T-helper 2 cell treated with Interferon-gamma antibody and Interleukin-4, amounts not matched to agents 5 μg/mL and 100 μg/mL, for 36 hours (primary cell): ENCODE measurements at regions not wholly inside any gene's neighbourhood (a gene's known extent, or its start where the extent isn't known, plus 50 kb on each side); places are given as distances from the start of the nearest gene placed in this dataset.

Experiments
- DNase-seq: peaks from one replicate; pipeline ENCODE4 v3.0.0; 2021; ENCODE audit warnings: low spot score
- H3K27ac Mint-ChIP-seq: one replicate; pipeline ENCODE4 v1.8.0; 2021; ENCODE audit warnings: mild to moderate bottlenecking, mixed read lengths
- H3K27me3 Mint-ChIP-seq: one replicate; pipeline ENCODE4 v1.8.0; 2021; ENCODE audit warnings: low read depth, mixed read lengths
- H3K36me3 Mint-ChIP-seq: one replicate; pipeline ENCODE4 v1.8.0; 2021; ENCODE audit warnings: low read depth, mixed read lengths
- H3K4me1 Mint-ChIP-seq: one replicate; pipeline ENCODE4 v1.8.0; 2021; ENCODE audit warnings: low read depth, mixed read lengths
- H3K4me3 Mint-ChIP-seq: one replicate; pipeline ENCODE4 v1.8.0; 2022; ENCODE audit warnings: mild to moderate bottlenecking, moderate library complexity, mixed read lengths
- H3K9me3 Mint-ChIP-seq: one replicate; pipeline ENCODE4 v1.8.0; 2021; ENCODE audit warnings: mixed read lengths

DNA sequence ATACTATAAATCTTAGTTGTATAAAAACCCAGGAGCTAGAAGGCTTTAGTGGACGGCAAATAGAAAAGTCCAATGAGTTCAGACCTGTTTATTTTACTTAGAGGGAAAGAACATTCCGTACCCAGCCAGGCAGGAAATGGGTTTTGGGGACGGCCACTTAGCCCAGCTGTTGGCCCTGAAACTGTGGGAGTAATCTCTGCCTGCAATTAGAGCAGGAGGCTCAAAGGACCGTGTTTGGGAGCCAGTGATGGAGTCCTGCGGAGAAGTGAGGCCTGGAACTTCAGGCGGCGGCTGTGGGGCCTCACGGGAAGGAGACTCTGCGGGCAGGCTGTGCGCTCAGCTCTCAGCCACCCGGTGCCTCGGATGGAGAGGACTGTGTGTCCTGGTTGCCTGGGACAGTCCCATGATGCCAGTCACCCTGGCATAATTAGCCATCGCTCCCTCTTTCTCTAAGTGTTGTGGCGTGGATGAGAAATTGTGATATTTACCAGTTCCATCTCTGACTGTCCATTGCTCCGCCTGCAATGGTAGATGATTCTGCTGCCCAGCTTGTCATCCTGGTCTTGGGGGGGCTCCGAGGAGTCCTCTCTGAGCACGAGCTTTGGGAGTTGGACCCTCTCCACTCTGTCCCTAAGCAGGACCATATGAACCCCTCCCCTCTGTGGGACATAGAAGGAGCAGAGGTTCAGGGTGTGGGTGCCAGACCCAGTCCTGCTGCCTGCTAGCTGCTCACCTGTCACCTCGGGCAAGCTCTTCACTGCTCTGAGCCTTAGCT is 530.3 kb downstream of the TBC1D22A start:
- Mint-ChIP-seq H3K9me3 (no peaks in the 10 kb centered on the region), H3K27ac (no peak overlapping the region), H3K36me3 (no peaks in the 10 kb centered on the region), H3K27me3 (no peaks in the 10 kb centered on the region), H3K4me3 (no peak overlapping the region), H3K4me1 (no peaks in the 10 kb centered on the region)
- DNase-seq, result no peak

DNA sequence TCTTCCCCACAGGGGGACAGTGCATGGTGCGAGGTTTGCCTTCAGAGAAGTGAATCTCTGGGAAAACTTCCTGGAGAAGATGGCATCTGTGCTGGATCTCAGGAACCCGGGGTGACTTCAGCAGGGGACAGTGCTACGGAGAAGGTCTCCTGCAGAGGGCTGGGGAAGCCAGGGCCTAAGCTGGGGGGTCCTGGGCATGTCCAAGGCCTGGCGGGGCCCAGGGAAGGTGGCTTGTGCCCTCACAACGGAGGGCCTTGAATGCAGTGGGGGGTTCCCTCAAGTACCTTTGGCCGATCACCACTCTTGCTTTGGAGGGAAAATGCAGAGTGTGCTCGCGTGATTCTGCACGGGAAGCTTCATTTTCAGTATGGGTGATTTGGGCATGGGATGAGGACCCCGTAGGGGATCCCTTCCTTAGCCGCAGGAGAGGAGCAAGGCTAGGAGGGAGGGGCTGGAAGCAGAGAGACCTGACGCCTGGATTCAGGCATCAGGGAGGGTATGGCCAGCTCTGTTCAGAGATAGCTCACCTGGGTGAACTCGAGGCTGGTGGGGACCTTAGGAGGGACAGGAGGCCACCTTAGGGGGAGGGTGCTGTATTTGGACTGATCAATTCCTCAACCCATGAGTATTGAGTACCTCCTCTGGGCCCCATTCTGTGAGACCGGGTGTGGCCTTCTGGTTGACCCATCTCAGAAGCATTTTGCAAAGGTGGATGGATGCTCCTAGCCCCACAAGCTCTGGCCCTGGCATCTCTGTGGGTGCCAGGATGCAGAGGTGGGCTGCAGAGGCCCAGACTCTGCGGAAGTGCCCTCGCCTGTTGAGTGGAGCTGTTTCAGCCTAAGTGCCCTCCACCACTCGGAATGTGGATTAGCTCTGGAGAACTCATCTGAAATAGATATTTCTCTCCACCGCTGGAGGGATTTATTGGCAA is 529.4 kb downstream of the TBC1D22A start:
- no peak for DNase-seq
- Mint-ChIP-seq H3K27ac (no peak overlapping the region), H3K4me1 (no peaks in the 10 kb centered on the region), H3K9me3 (no peaks in the 10 kb centered on the region), H3K4me3 (no peak overlapping the region), H3K36me3 (no peaks in the 10 kb centered on the region), H3K27me3 (no peaks in the 10 kb centered on the region)

DNA sequence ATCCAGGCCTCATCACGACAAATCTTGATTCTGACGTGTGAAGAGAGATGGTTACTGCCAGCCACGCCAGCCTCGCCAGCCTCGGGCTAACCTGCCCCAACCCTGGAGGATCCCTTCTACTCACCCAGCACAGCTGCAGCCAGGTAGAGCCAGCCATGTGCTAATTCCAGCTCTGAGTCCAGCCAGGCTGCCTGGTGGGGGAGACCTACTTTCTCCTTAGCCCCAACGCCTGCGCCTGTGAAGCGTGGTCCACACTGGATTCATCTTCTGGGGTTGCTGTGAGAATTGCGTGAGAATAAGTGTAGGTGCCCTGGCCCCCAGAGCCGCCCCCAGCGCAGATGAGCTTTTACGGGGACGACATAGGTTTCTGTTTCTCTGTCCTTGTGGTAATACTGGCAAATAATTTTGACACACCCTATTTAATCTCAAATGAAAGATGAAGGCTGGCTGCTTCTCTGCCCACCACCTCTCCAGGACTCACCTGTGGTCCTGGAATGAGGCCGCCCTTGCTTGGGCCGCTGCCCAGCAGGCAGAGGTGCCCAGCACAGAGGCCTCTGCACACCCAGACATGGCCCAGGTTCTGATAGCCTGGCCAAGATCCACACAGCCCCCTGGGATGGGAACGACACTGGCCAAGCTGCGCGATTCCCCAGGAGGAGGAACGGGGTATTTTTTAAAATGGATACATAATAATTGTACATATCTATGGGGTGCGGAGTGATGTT is 528.4 kb downstream of the TBC1D22A start:
- H3K36me3 Mint-ChIP-seq, result no peaks in the 10 kb centered on the region

GRCh38 chr22:47289336-47289985 is 527.0 kb downstream of the TBC1D22A start:
- no peak overlapping the region for H3K4me3 Mint-ChIP-seq
- H3K36me3 Mint-ChIP-seq, result no peaks in the 10 kb centered on the region
- no peak for DNase-seq
- H3K27ac Mint-ChIP-seq, result no peak overlapping the region
- H3K27me3 Mint-ChIP-seq, result no peaks in the 10 kb centered on the region
- H3K4me1 Mint-ChIP-seq, result no peaks in the 10 kb centered on the region
- no peaks in the 10 kb centered on the region for H3K9me3 Mint-ChIP-seq

More for the DNA sequence above, 528.4 kb downstream of the TBC1D22A start:
- Mint-ChIP-seq H3K4me3 (no peak overlapping the region), H3K9me3 (no peaks in the 10 kb centered on the region), H3K4me1 (no peaks in the 10 kb centered on the region), H3K27ac (no peak overlapping the region), H3K27me3 (no peaks in the 10 kb centered on the region)
- no peak for DNase-seq

DNA sequence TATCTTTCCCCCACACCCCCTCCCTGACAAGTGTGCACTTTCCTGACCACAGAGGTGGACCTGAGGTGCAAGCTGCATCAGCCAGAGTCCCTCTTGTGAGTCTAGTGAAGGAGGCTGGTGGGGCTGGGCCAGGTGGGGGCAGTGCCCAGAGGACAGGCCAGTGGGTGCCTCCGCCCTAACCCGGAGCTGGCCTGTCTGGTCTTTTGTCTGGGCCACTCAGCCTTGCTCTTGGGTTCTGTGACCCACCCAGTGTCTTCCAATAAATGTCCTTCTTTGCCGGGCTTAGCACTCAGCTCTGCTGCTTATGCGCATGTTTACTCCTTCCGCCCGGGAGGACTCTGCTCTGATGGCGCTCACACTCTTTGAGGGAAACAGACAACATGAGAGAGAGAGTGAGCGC is 526.2 kb downstream of the TBC1D22A start:
- Mint-ChIP-seq H3K36me3 (no peaks in the 10 kb centered on the region), H3K27me3 (no peaks in the 10 kb centered on the region), H3K4me1 (no peaks in the 10 kb centered on the region), H3K27ac (no peak overlapping the region), H3K4me3 (no peak overlapping the region), H3K9me3 (no peaks in the 10 kb centered on the region)
- no peak for DNase-seq

DNA sequence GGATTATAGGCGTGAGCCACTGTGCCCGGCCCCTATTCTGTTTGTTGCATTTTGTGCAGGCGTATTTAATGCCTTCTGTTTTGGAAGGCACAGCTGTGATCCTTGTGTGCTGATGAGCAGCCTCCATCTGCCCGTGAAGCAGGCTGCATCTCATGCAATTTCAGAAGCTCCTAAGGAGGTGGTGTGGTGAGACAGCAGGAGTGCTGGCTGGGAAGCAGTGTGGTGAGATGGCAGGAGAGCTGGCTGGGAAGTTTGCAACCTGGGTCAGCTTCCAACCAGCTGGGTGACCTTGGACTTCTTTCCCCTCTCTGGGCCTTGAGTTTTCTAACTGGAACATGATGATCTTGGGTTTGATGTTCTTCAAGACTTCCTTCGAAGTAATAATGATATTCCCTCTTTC is 525.1 kb downstream of the TBC1D22A start:
- Mint-ChIP-seq H3K9me3 (no peaks in the 10 kb centered on the region), H3K4me3 (no peak overlapping the region), H3K4me1 (no peaks in the 10 kb centered on the region), H3K27ac (no peak overlapping the region), H3K36me3 (no peaks in the 10 kb centered on the region), H3K27me3 (no peaks in the 10 kb centered on the region)
- DNase-seq, result no peak

DNA sequence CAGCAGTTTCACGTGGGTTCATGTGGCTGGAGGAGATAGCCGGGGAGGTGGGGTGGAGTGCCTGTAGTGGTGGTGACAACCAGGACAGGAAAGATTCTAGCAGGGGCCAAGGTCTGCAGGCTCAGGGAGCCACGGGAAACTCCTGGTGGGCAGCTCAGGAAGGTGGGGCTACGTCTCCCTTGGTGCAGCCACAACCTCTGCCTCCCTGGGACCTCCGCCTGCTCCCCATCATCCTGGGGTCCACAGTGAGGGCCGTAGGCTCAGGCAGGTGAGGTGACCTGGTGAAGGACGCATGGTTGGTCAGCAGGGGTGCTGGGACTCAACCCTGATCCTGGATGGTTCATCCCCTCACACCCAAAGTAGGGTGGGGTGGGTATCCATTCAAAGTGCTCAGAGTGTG is 524.1 kb downstream of the TBC1D22A start:
- Mint-ChIP-seq H3K27ac (no peak overlapping the region), H3K9me3 (no peaks in the 10 kb centered on the region), H3K36me3 (no peaks in the 10 kb centered on the region), H3K4me3 (no peak overlapping the region), H3K4me1 (no peaks in the 10 kb centered on the region), H3K27me3 (no peaks in the 10 kb centered on the region)
- DNase-seq, result no peak

- H3K9me3 Mint-ChIP-seq, result no peaks in the 10 kb centered on the region
These were observed 523.5 kb downstream of the TBC1D22A start for GRCh38 chr22:47285981-47286380.

DNA sequence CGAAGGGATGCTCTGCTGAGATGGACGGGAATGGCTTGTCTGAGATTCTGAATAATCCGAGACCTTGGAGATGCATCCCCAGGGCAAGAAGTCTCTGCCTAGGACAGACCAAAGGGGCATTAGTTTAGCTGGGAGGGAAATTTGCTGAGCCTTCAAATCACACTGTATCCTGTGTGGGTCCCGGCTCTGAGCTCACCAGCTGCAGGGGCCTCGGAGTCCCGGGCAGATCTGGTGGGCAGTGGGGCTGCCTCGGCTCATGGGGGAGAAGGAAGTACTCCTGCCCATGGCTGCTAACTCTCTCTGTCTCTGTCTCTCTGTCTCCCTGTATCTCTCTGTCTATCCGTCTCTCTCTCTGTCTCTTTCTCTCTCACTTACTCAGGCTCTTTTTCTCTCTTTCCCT is 522.4 kb downstream of the TBC1D22A start:
- Mint-ChIP-seq H3K4me3 (no peak overlapping the region), H3K4me1 (no peaks in the 10 kb centered on the region), H3K36me3 (no peaks in the 10 kb centered on the region), H3K27me3 (no peaks in the 10 kb centered on the region), H3K9me3 (no peaks in the 10 kb centered on the region), H3K27ac (no peak overlapping the region)
- DNase-seq, result no peak

More at GRCh38 chr22:47285981-47286380, 523.5 kb downstream of the TBC1D22A start:
- H3K27ac Mint-ChIP-seq, result no peak overlapping the region
- H3K4me1 Mint-ChIP-seq, result no peaks in the 10 kb centered on the region
- no peak for DNase-seq
- no peak overlapping the region for H3K4me3 Mint-ChIP-seq
- no peaks in the 10 kb centered on the region for H3K27me3 Mint-ChIP-seq
- H3K36me3 Mint-ChIP-seq, result no peaks in the 10 kb centered on the region

GRCh38 chr22:47284360-47284759 is 521.9 kb downstream of the TBC1D22A start:
- Mint-ChIP-seq H3K9me3 (no peaks in the 10 kb centered on the region), H3K36me3 (no peaks in the 10 kb centered on the region), H3K27me3 (no peaks in the 10 kb centered on the region), H3K4me1 (no peaks in the 10 kb centered on the region), H3K4me3 (no peak overlapping the region), H3K27ac (no peak overlapping the region)
- DNase-seq, result no peak

- Mint-ChIP-seq H3K27ac (no peak overlapping the region), H3K27me3 (no peaks in the 10 kb centered on the region), H3K4me1 (no peaks in the 10 kb centered on the region), H3K9me3 (no peaks in the 10 kb centered on the region), H3K4me3 (no peak overlapping the region), H3K36me3 (no peaks in the 10 kb centered on the region)
- DNase-seq, result no peak
These were observed 521.3 kb downstream of the TBC1D22A start for GRCh38 chr22:47283616-47284270.

- H3K4me1 Mint-ChIP-seq, result no peaks in the 10 kb centered on the region
- H3K36me3 Mint-ChIP-seq, result no peaks in the 10 kb centered on the region
- no peak for DNase-seq
- no peaks in the 10 kb centered on the region for H3K9me3 Mint-ChIP-seq
- H3K4me3 Mint-ChIP-seq, result no peak overlapping the region
- H3K27ac Mint-ChIP-seq, result no peak overlapping the region
- no peaks in the 10 kb centered on the region for H3K27me3 Mint-ChIP-seq
These were observed 520.4 kb downstream of the TBC1D22A start for GRCh38 chr22:47282851-47283250.

DNA sequence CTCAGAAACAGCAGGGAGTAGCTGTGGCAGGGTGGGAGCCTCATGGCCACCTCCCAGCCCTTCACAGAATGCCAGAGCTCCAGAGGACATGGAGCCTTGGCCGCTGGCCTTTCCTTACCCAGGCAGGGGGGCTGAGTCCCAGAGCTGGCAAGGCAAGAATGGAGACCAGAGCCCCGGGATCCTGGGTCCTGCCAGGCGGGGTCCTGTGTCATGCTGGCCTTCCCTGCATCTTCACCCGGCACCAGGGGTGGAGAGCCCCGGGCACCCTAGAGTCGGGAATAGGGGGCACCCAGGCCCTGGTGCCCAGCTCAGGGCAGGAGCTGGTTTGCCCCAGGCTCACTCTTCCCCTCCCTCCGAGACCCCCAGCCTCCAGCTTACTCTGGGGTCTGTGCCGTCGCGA is 519.9 kb downstream of the TBC1D22A start:
- no peaks in the 10 kb centered on the region for H3K27me3 Mint-ChIP-seq
- H3K36me3 Mint-ChIP-seq, result no peaks in the 10 kb centered on the region

More for the DNA sequence above, 519.9 kb downstream of the TBC1D22A start:
- H3K9me3 Mint-ChIP-seq, result no peaks in the 10 kb centered on the region
- H3K4me1 Mint-ChIP-seq, result no peaks in the 10 kb centered on the region
- no peak overlapping the region for H3K4me3 Mint-ChIP-seq
- DNase-seq, result no peak
- H3K27ac Mint-ChIP-seq, result no peak overlapping the region
